SU-DHL-6 (cell line): ENCODE measurements at regions not wholly inside any gene's neighbourhood (a gene's known extent, or its start where the extent isn't known, plus 50 kb on each side); places are given as distances from the start of the nearest gene placed in this dataset.

ENCODE experiments used
- EZH2phosphoT487 ChIP-seq: fragments of 200-600 bp; sonication (generic), shearing (Covaris generic); conservative IDR thresholded peaks from 2 replicates; pipeline ENCODE4 v1.6.1; 2018; ENCODE audit warnings: mild to moderate bottlenecking, antibody characterized with exemption, low read length, moderate library complexity, mixed read lengths
- TF ChIP-seq, protein P1 (sequence below): fragments of 200-600 bp; sonication (generic); IDR thresholded peaks from one replicate; pipeline ENCODE4 v1.5.1; 2017; ENCODE audit warnings: antibody characterized with exemption, mild to moderate bottlenecking, low read length, moderate library complexity; ENCODE audit not compliant: insufficient read depth, poor library complexity, severe bottlenecking

DNA sequence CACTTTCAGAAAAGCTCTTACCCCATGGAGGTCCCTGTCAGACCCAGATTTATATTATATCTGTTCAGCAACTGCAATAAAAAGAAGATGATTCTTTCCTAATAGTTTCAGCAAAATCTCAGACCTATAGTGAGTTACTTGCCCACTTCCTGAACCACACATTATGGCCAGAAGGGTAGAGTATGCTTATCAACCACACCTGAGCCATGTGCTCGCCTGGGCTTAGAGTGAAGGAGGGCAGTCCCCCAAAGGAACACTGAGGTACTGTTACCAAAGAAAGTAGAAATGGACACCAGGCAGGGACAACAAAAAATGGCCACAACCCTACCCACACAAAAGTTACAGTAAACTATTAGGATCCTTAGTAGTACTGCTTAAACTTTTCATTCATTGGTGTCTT, 128.7 kb downstream of the ZNF608 start:
- TF ChIP-seq, protein P1, sequence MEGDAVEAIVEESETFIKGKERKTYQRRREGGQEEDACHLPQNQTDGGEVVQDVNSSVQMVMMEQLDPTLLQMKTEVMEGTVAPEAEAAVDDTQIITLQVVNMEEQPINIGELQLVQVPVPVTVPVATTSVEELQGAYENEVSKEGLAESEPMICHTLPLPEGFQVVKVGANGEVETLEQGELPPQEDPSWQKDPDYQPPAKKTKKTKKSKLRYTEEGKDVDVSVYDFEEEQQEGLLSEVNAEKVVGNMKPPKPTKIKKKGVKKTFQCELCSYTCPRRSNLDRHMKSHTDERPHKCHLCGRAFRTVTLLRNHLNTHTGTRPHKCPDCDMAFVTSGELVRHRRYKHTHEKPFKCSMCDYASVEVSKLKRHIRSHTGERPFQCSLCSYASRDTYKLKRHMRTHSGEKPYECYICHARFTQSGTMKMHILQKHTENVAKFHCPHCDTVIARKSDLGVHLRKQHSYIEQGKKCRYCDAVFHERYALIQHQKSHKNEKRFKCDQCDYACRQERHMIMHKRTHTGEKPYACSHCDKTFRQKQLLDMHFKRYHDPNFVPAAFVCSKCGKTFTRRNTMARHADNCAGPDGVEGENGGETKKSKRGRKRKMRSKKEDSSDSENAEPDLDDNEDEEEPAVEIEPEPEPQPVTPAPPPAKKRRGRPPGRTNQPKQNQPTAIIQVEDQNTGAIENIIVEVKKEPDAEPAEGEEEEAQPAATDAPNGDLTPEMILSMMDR = no peak
- TF ChIP-seq EZH2phosphoT487 = no peak
